GM12878 (cell line): ENCODE measurements at regions not wholly inside any gene's neighbourhood (a gene's known extent, or its start where the extent isn't known, plus 50 kb on each side); places are given as distances from the start of the nearest gene placed in this dataset.
A peak's percentile ranks its signal among the peaks of the same experiment; 100 is the strongest.

ENCODE experiments used
- ATAC-seq: fragments of 200-7000 bp; cut with Tn5 transposase; 3 replicates; pipeline ENCODE4 v1.9.1; 2020; ENCODE audit warnings: mild to moderate bottlenecking, moderate library complexity
- BruUV-seq: library from RNA; stranded (reverse); fragments of 400-500 nt; replicated peaks from 2 replicates; lab custom pipeline; 2021; lab: Mats Ljungman, UMichigan
- CTCF ChIA-PET: fragments of 300-600 bp; sonication (Branson Sonifier 250); formaldehyde crosslinking; extraction: SDS; loops from one replicate; lab custom pipeline; 2021; ENCODE audit warnings: inconsistent platforms; lab: Yijun Ruan, JAX
- POLR2A ChIA-PET: fragments of 350-600 bp; formaldehyde crosslinking; extraction: SDS; loops from one replicate; lab custom pipeline; 2021; ENCODE audit warnings: inconsistent platforms; lab: Charles Lee
- RAD21 ChIA-PET: fragments of 300-600 bp; sonication (Branson Sonifier 250); formaldehyde crosslinking; loops from one replicate; lab custom pipeline; 2023; ENCODE audit warnings: antibody characterized with exemption; ENCODE audit not compliant: unreplicated experiment; lab: Charles Lee
- SMC1A ChIA-PET: fragments of 300-600 bp; sonication (Branson Sonifier 250); formaldehyde crosslinking; loops from one replicate; lab custom pipeline; 2023; ENCODE audit not compliant: unreplicated experiment, uncharacterized antibody; lab: Charles Lee
- DNase-seq: peaks from one replicate; pipeline ENCODE4 v3.0.0-alpha.2; 2011; ENCODE audit warnings: low read depth, low spot score
- FAIRE-seq: peaks from 3 replicates; lab custom pipeline; 2011; peaks lifted over from hg19 to GRCh38; lab: Jason Lieb, UNC
- H2AFZ ChIP-seq: 2 replicates; pipeline ENCODE4 v1.6.0; 2011; ENCODE audit warnings: low read depth, low read length, control low read depth; ENCODE audit not compliant: control insufficient read depth
- H3K27ac ChIP-seq: 2 replicates; pipeline ENCODE4 v1.5.1; 2011; ENCODE audit warnings: control low read depth; ENCODE audit not compliant: control insufficient read depth, insufficient read depth
- H3K27me3 ChIP-seq, 2 experiments: replicated peaks in 1 of 2; 2 replicates each; pipeline versions ENCODE4 v1.6.0 to v1.6.1; 2011; ENCODE audit warnings: low read length in 1 of 2; ENCODE audit not compliant: control insufficient read depth in 2 of 2, insufficient read depth in 2 of 2
- H3K36me3 ChIP-seq, 2 experiments: 2 replicates each; pipeline ENCODE4 v1.5.1; 2011; ENCODE audit warnings: low read length in 1 of 2; ENCODE audit not compliant: control insufficient read depth in 2 of 2, insufficient read depth in 2 of 2
- H3K4me1 ChIP-seq: 2 replicates; pipeline ENCODE4 v1.6.1; 2011; ENCODE audit warnings: mild to moderate bottlenecking, low read length, moderate library complexity, mixed read lengths; ENCODE audit not compliant: control insufficient read depth, insufficient read depth
- H3K4me2 ChIP-seq: 2 replicates; pipeline ENCODE4 v1.6.0; 2011; ENCODE audit warnings: control low read depth; ENCODE audit not compliant: control insufficient read depth, insufficient read depth
- H3K4me3 ChIP-seq: fragments of 200-600 bp; sonication (generic); 2 replicates; pipeline ENCODE4 v1.5.1; 2016
- H3K79me2 ChIP-seq: 2 replicates; pipeline ENCODE4 v1.6.0; 2011; ENCODE audit warnings: low read length; ENCODE audit not compliant: control insufficient read depth, insufficient read depth
- H3K9ac ChIP-seq: 2 replicates; pipeline ENCODE4 v1.8.0; 2011; ENCODE audit warnings: low read length, control low read depth, mixed read lengths; ENCODE audit not compliant: control insufficient read depth, insufficient read depth
- H3K9me3 ChIP-seq: replicated peaks from 3 replicates; pipeline ENCODE4 v1.5.1; 2011; ENCODE audit warnings: mild to moderate bottlenecking, low read length; ENCODE audit not compliant: control insufficient read depth, insufficient read depth
- H4K20me1 ChIP-seq: 2 replicates; pipeline ENCODE4 v1.6.0; 2011; ENCODE audit not compliant: control insufficient read depth, insufficient read depth
- BHLHE40 ChIP-seq, 2 experiments: fragments of 450-650 bp in 1 of 2; IDR thresholded peaks; 2 replicates each; pipeline ENCODE4 v1.6.1; 2011 to 2017; ENCODE audit warnings: low read depth in 2 of 2, borderline replicate concordance in 1 of 2, improper control_type of control experiment in 1 of 2, low read length in 1 of 2, mild to moderate bottlenecking in 1 of 2
- CHD1 ChIP-seq: IDR thresholded peaks from 2 replicates; pipeline ENCODE4 v1.6.1; 2012; ENCODE audit warnings: low read depth, low read length, improper control_type of control experiment
- IRF4 ChIP-seq: IDR thresholded peaks from 2 replicates; pipeline ENCODE4 v1.6.1; 2011; ENCODE audit warnings: low read depth, low read length
- NBN ChIP-seq: fragments of 450-650 bp; IDR thresholded peaks from 2 replicates; pipeline ENCODE4 v1.6.1; 2016
- NFIC ChIP-seq: IDR thresholded peaks from 2 replicates; pipeline ENCODE4 v1.6.1; 2012; ENCODE audit warnings: low read depth, mild to moderate bottlenecking, inconsistent platforms, low read length, moderate library complexity
- NR2C1 ChIP-seq: fragments of 450-650 bp; IDR thresholded peaks from 2 replicates; pipeline ENCODE4 v1.6.1; 2017; ENCODE audit warnings: antibody characterized with exemption, mild to moderate bottlenecking, moderate library complexity
- NR2C2 ChIP-seq: IDR thresholded peaks from 2 replicates; pipeline ENCODE4 v1.6.1; 2011; ENCODE audit warnings: borderline replicate concordance, low read depth; ENCODE audit not compliant: control insufficient read depth, insufficient read length
- PKNOX1 ChIP-seq: fragments of 450-650 bp; IDR thresholded peaks from 2 replicates; pipeline ENCODE4 v1.6.1; 2016; ENCODE audit warnings: mild to moderate bottlenecking
- POLR2AphosphoS5 ChIP-seq: IDR thresholded peaks from 2 replicates; pipeline ENCODE4 v1.6.1; 2011; ENCODE audit warnings: mild to moderate bottlenecking, low read length, inconsistent platforms
- YY1 ChIP-seq: IDR thresholded peaks from 2 replicates; pipeline ENCODE4 v1.6.1; 2011; ENCODE audit warnings: low read depth, mild to moderate bottlenecking, low read length
- ZBED1 ChIP-seq: IDR thresholded peaks from 2 replicates; pipeline ENCODE4 v1.6.1; 2016; ENCODE audit warnings: borderline replicate concordance
- WGBS: methylation state at CpG from one replicate; pipeline ENCODE4 v1.1.6; 2016; ENCODE audit warnings: low lambda C conversion rate; ENCODE audit not compliant: insufficient replicate concordance, insufficient coverage; ENCODE audit errors: missing lambda C conversion rate; 5-methylcytosine and 5-hydroxymethylcytosine counted together
- in situ Hi-C: fragments of 300-500 bp; cut with MboI; formaldehyde crosslinking; loops from 9 replicates; pipeline ENCODE4 v1.14.3; 2018; ENCODE audit warnings: mixed read lengths
- intact Hi-C: fragments of 100-400 bp; cut with micrococcal nuclease; formaldehyde crosslinking; loops from one replicate; pipeline ENCODE4 v1.14.2; 2022; ENCODE audit not compliant: unreplicated experiment

- CTCF ChIA-PET: interaction anchor here (0.7 to 1.4 kb wide), 3 partner anchors 10 to 122 kb away, joined by 3 read pairs; no protein-coding TSS in a partner anchor
- no TSS peak for BruUV-seq
- Histone ChIP-seq H2AFZ (no peak overlapping the region), H3K9ac (no peak overlapping the region), H3K9me3 (peaks cover 2% of the 10 kb centered on the region; the same call in 1 of the 3 replicates), H3K4me2 (no peak overlapping the region), H3K27me3 (peaks cover 0 to 13% of the 10 kb centered on the region in 2 experiments; a peak in 1 of 4 replicates), H3K79me2 (no peaks in the 10 kb centered on the region), H4K20me1 (no peaks in the 10 kb centered on the region), H3K4me1 (no peaks in the 10 kb centered on the region), H3K36me3 (no peaks in the 10 kb centered on the region), H3K27ac (no peak overlapping the region), H3K4me3 (no peak overlapping the region)
- SMC1A ChIA-PET: interaction anchor here (0.5 to 1.1 kb wide), 2 partner anchors 37 to 38 kb away, joined by 3 to 5 read pairs; no protein-coding TSS in a partner anchor
- no peak for DNase-seq
- peak; percentile 55 for ATAC-seq
- POLR2A ChIA-PET: no interaction called here
- TF ChIP-seq NR2C2 (no peak), NBN (no peak), YY1 (no peak), PKNOX1 (no peak), ZBED1 (no peak), CHD1 (no peak), NR2C1 (no peak), POLR2AphosphoS5 (no peak), IRF4 (no peak), NFIC (no peak), BHLHE40 (IDR thresholded peaks at IDR 0.05; ENCODE audit: borderline replicate concordance in 1 of 2, low read depth in 2 of 2, low read length in 1 of 2) (no peak)
- peak; percentile 75 for FAIRE-seq
- WGBS: 8% methylated on average over 3 of the region's 3 CpGs
- intact Hi-C loops: no loop called here
- in situ Hi-C loops: no loop called here
- RAD21 ChIA-PET: no interaction called here
These were observed 108.8 kb upstream of the MAP3K1 start for GRCh38 chr5:56706504-56706903.
